NCI-H1417 (cell line): ENCODE measurements at regions not wholly inside any gene's neighbourhood (a gene's known extent, or its start where the extent isn't known, plus 50 kb on each side); places are given as distances from the start of the nearest gene placed in this dataset.

Source experiments
- DNase-seq, 3 experiments: peaks; one replicate each; lab custom pipeline; 2025; lab: John Stamatoyannopoulos, UW

DNA sequence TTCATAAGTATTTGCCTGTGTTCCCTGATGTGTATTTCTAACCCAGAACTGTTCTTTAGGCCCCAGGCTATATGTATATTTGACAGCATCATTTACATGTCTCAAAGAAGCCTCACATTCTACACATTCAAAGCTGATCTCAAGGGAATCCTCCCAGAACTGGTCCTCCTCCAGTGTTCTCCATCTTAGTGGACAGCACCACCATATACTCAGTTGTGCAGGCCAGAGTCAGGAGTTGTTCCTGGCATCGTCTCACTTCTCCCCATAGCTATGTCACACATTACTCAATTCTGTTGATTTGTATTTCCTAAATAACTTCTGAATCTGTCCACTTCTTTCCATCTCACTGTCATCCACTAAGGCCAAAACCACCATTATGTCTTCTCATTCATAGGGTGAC lies 82.8 kb upstream of the TRPC3 start:
- no peak for DNase-seq

DNA sequence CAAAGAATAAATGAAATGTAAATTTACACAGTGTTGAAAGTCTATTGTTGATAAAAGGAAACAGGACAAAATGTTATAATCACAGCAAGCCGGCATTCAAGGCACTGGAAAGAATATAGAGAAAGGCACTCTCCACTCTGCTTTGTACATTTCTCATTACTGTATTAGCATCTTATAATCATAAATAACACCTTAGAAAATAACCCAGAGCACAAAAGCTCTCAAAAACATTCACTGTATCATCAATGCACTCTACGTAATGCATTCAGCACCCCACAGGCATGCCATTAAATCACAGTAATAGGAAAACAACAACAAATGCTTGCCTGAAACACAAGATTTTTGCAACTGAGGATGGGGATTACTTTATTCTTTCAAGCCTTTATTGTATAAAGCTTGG lies 75.3 kb upstream of the TRPC3 start:
- DNase-seq = no peak

DNA sequence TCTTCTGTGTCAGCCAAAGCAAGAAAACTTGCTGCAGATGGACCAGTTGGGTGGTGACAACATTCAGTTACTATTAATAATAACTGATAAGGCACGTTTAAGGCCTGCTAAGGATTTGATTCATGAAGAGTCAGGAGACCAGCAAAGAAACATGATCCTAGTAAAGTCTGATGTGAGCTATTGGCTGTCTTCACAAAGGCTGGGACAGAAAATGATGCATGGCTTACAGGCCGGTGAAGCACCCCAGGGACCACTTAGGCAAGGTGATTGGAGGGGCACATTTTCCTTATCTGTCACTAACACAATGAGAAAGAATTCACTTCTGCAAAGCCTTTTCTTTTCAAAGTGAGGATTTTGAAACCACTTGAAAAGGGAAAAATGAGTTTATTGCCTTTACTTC lies 65.4 kb upstream of the TRPC3 start:
- DNase-seq = peak in 1 of 3 experiments; percentile 15

DNA sequence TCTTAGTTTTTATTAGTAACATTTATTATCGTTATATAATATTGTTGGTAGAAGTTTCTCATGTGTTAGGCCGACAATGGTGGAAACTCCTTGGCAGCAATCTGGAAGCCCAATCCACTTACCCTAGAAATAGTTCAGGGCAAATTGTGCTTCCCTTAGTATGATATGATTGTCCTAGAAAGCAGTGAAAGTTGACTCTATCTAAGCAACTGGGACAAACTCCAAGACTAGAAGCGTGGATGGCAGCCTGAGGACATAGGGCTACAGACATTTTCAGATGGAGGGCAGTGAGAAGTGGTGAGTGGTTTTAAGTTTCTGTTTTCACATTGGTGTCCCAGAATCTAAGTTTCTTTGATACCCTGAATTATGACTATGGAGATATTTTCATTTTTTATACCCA lies 63.3 kb upstream of the TRPC3 start:
- DNase-seq = no peak

DNA sequence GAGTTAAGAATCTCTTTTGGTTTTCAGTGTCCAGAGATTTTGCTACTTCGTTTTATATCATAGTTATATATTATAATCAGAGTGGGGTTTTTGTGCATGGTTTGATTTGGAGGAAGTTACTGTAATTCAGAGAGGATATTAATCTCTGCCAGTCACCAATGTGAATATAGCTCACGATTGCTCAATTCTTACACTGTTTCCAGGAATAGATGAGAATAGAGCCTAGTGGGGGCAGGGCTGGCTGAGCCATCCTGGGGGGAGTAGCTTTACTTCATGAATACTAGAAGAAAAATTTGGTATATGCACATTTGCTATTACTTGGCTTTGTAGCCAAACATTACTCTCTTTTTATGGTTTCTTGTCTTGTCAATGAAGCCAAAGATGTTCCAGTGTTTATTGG lies 60.9 kb upstream of the TRPC3 start:
- no peak for DNase-seq

DNA sequence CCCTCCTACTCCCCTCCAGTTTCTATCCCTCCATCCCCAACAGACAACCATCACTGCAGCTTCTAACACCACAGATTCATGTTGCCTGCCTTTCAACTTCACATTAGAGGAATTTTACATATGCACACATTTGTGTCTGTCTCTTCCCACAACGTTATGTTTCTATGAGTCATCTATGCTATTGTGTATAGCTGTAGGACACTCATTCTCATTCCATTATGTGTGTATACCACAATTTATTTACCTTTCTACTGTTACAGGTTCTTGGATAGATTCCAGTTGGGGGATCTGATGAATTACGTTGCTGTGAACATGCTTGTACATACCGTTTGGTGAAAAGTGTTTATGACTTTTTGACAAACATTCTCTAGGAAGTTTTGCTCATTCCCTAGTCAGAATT lies 58.8 kb upstream of the TRPC3 start:
- peak in 1 of 3 experiments; percentile 3 for DNase-seq

DNA sequence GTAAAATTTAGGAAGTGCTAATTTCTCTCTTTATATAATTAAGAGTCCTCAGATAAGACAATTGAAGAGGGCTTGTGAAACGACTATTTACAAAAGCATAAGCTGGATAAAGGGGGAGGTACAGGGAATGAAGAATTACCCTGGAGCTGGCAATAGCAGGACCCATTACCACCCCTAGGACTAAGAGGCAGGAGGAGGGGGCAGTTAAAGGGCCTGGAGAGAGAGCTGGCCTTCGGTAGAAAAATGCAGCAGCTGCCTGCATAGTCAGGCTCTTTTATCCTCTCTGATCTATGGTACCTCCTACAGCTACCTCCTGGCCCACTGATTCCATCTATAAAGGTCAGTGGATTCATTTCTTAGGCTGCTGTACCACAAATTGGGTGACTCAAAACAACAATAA lies 57.7 kb upstream of the TRPC3 start:
- DNase-seq = no peak

DNA sequence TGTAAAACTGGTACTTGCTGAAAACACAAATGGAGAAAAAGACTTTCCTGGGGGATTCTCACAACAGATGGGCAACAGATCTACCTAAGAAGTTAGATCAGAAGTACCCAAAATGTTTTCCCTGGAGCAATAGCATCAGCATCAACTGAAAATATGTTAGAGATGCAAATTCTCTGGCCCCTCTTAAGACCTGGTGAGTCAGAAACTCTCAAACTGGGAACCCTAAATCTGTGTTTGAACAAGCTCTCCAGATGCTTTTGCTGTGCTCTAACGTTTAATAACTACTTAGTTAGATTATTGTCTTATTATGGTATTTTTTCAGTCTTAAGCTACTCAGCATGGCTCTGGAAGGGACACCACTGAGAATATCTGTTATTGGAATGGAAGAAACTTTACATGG lies 55.2 kb upstream of the TRPC3 start:
- DNase-seq = no peak

DNA sequence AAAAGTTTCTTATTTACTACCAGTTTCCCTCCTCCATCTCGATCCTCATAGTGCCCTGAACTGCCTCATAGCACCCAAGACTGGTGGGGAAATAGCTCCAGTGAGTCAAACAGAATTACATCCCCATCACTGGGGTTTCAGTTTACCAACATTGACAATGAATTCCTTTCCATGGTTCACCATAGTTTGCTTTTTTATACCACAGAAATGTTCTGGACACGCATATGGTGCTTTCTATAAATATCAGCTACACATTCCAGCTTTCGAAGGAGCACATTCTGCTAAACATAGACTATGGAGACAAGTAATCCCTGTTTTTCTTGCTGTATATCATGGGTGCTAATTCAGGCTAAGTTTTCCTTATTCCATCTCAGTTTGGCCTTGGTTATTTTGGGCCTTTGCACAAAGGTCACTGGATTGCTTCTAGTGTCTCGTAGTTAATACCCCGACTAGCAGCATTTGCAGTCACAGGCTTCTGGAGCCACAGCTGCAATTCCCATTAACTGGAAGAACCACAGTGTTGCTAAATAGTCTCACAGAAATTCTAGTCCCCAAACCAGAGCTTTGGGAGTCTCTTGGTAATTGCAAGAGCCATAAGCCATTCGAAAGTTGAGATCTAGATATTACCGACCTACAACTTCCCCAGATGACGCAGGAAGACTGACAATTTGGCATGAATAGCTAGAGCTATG lies 53.4 kb upstream of the TRPC3 start:
- no peak for DNase-seq

DNA sequence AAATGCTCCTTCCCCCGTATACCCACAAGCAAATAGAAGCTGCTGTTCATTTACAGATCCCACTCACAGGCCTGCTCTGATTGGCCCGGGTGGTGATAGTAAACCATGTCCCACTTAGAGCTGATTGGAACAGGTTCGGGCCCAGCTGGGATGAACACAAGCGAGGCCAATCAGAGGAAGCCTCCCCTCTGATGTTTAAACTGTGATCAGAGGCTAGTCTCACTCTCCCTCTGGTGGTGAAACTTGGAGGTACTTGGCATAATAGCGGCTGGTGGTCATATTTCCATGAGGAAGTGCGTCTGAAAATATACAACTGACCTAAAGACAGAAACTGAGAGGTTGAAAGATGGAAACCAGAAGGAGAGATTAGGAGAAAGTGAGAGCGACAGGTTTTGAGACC lies 51.5 kb upstream of the TRPC3 start:
- peak; percentile 12 to 60 (median 15) for DNase-seq
